OCI-LY7 (cell line): ENCODE measurements at regions not wholly inside any gene's neighbourhood (a gene's known extent, or its start where the extent isn't known, plus 50 kb on each side); places are given as distances from the start of the nearest gene placed in this dataset.

ENCODE experiments used
- BruUV-seq: library from RNA; stranded (reverse); fragments of 400-500 nt; replicated peaks from 2 replicates; lab custom pipeline; 2021; lab: Mats Ljungman, UMichigan
- CTCF ChIA-PET: fragments of 300-600 bp; sonication (Branson Sonifier 250); formaldehyde crosslinking; loops from one replicate; lab custom pipeline; 2022; ENCODE audit warnings: antibody characterized with exemption; ENCODE audit not compliant: unreplicated experiment; lab: Charles Lee
- POLR2A ChIA-PET: fragments of 300-600 bp; sonication (Branson Sonifier 250); formaldehyde crosslinking; loops from one replicate; lab custom pipeline; 2022; ENCODE audit warnings: antibody characterized with exemption; lab: Charles Lee
- DNase-seq: peaks from one replicate; pipeline ENCODE4 v3.0.0-alpha.2; 2015; ENCODE audit warnings: low spot score
- H2AFZ ChIP-seq: fragments of 200-600 bp; sonication (generic), shearing (Covaris generic); 2 replicates; pipeline ENCODE4 v1.6.1; 2014; ENCODE audit warnings: mild to moderate bottlenecking, antibody characterized with exemption, low read length, moderate library complexity
- H3K27ac ChIP-seq: fragments of 200-600 bp; sonication (generic); 2 replicates; pipeline ENCODE4 v1.5.1; 2014; ENCODE audit warnings: mixed run types, low read depth, mild to moderate bottlenecking, moderate library complexity, low read length, inconsistent platforms; ENCODE audit not compliant: poor library complexity, severe bottlenecking
- H3K36me3 ChIP-seq: fragments of 200-600 bp; sonication (generic); 2 replicates; pipeline ENCODE4 v1.6.1; 2014; ENCODE audit warnings: mild to moderate bottlenecking, antibody characterized with exemption, low read length, moderate library complexity, mixed read lengths; ENCODE audit not compliant: insufficient read depth
- H3K4me1 ChIP-seq: fragments of 200-600 bp; sonication (generic); 2 replicates; pipeline ENCODE4 v1.5.1; 2014; ENCODE audit warnings: mild to moderate bottlenecking, low read length; ENCODE audit not compliant: insufficient read depth, poor library complexity, severe bottlenecking
- H3K4me2 ChIP-seq: fragments of 200-600 bp; sonication (generic); 2 replicates; pipeline ENCODE4 v1.6.1; 2014; ENCODE audit warnings: mild to moderate bottlenecking, low read length
- H3K4me3 ChIP-seq: fragments of 200-600 bp; sonication (generic); 2 replicates; pipeline ENCODE4 v1.5.1; 2014; ENCODE audit warnings: mild to moderate bottlenecking, low read depth, low read length; ENCODE audit not compliant: poor library complexity, severe bottlenecking
- H3K79me2 ChIP-seq: fragments of 200-600 bp; sonication (generic); 2 replicates; pipeline ENCODE4 v1.6.1; 2016; ENCODE audit warnings: low read depth, mild to moderate bottlenecking, low read length, moderate library complexity, mixed read lengths; ENCODE audit not compliant: insufficient read depth
- H3K9me2 ChIP-seq: fragments of 200-600 bp; sonication (generic); 2 replicates; pipeline ENCODE4 v1.6.1; 2016; ENCODE audit warnings: mild to moderate bottlenecking, low read length, mixed read lengths; ENCODE audit not compliant: insufficient read depth
- H3K9me3 ChIP-seq: fragments of 200-600 bp; sonication (generic); 2 replicates; pipeline ENCODE4 v1.6.1; 2014; ENCODE audit warnings: mild to moderate bottlenecking, mixed run types, low read length, mixed read lengths
- H4K20me1 ChIP-seq: fragments of 200-600 bp; sonication (generic); 2 replicates; pipeline ENCODE4 v1.6.1; 2014; ENCODE audit warnings: mild to moderate bottlenecking, antibody characterized with exemption, low read length, moderate library complexity, mixed read lengths; ENCODE audit not compliant: insufficient read depth
- CTCF ChIP-seq: fragments of 200-600 bp; sonication (generic); conservative IDR thresholded peaks from 2 replicates; pipeline ENCODE4 v1.5.1; 2014; ENCODE audit warnings: mild to moderate bottlenecking, antibody characterized with exemption, low read length, moderate library complexity, mixed read lengths
- EZH2phosphoT487 ChIP-seq: fragments of 200-600 bp; sonication (generic); IDR thresholded peaks from 2 replicates; pipeline ENCODE4 v1.6.1; 2018; ENCODE audit warnings: low read depth, borderline replicate concordance, mild to moderate bottlenecking, mixed run types, antibody characterized with exemption, low read length, moderate library complexity, mixed read lengths
- intact Hi-C: fragments of 100-400 bp; cut with micrococcal nuclease; formaldehyde crosslinking; loops from one replicate; pipeline ENCODE4 v1.10.0; 2022; ENCODE audit not compliant: unreplicated experiment

- Histone ChIP-seq H4K20me1 (no peaks in the 10 kb centered on the region), H3K27ac (no peak overlapping the region), H3K9me2 (no peaks in the 10 kb centered on the region), H3K9me3 (no peaks in the 10 kb centered on the region), H3K4me2 (no peak overlapping the region), H3K36me3 (no peaks in the 10 kb centered on the region), H3K4me3 (no peak overlapping the region), H3K4me1 (no peaks in the 10 kb centered on the region), H2AFZ (no peak overlapping the region), H3K79me2 (no peaks in the 10 kb centered on the region)
- POLR2A ChIA-PET: no interaction called here
- TF ChIP-seq CTCF (no peak), EZH2phosphoT487 (no peak)
- DNase-seq: no peak
- no TSS peak for BruUV-seq
- CTCF ChIA-PET: no interaction called here
- intact Hi-C loops: no loop called here
Measured at GRCh38 chr4:121233982-121234381, 69.9 kb upstream of the TNIP3 start.

GRCh38 chr4:121229993-121230392, 65.9 kb upstream of the TNIP3 start:
- intact Hi-C loops: no loop called here

More at GRCh38 chr4:121229993-121230392, 65.9 kb upstream of the TNIP3 start:
- CTCF ChIA-PET: no interaction called here
- no peak overlapping the region for H2AFZ ChIP-seq
- no peaks in the 10 kb centered on the region for H3K4me1 ChIP-seq
- no peak for DNase-seq
- no peaks in the 10 kb centered on the region for H4K20me1 ChIP-seq
- no peaks in the 10 kb centered on the region for H3K9me2 ChIP-seq
- no peaks in the 10 kb centered on the region for H3K79me2 ChIP-seq
- H3K36me3 ChIP-seq: no peaks in the 10 kb centered on the region
- H3K4me2 ChIP-seq: no peak overlapping the region
- TF ChIP-seq EZH2phosphoT487 (no peak), CTCF (no peak)
- POLR2A ChIA-PET: interaction anchor here (0.7 kb wide), 1 partner anchor 1133 kb away, joined by 4 read pairs; no protein-coding TSS in a partner anchor
- H3K27ac ChIP-seq: no peak overlapping the region
- no TSS peak for BruUV-seq
- H3K4me3 ChIP-seq: no peak overlapping the region
- no peaks in the 10 kb centered on the region for H3K9me3 ChIP-seq
